ENCODE measurements at regions not wholly inside any gene's neighbourhood (a gene's known extent, or its start where the extent isn't known, plus 50 kb on each side); places are given as distances from the start of the nearest gene placed in this dataset.
"Not testable (repeated sequence)": the region's sequence is repeated elsewhere in the genome, so short reads cannot be mapped to it uniquely, and the experiment has no call there.

GRCh38 chr12:115294453-115295133, 610.6 kb upstream of the TBX3 start:
- no peak overlapping the region for H3K4me3 ChIP-seq
- H3K27ac ChIP-seq: no peak overlapping the region
- no peak for TF ChIP-seq CTCF (IDR thresholded peaks at IDR 0.05)
- no peak for DNase-seq (ENCODE audit: low spot score)

GRCh38 chr12:115285429-115285828, 601.5 kb upstream of the TBX3 start:
- not testable (repeated sequence) for H3K4me3 ChIP-seq; DNase-seq (ENCODE audit: low spot score); H3K27ac ChIP-seq

- no peak for DNase-seq (ENCODE audit: low spot score)
- no peak overlapping the region for H3K27ac ChIP-seq
- H3K4me3 ChIP-seq: no peak overlapping the region
- no peak for TF ChIP-seq CTCF (IDR thresholded peaks at IDR 0.05)
These were observed 589.5 kb upstream of the TBX3 start for GRCh38 chr12:115273456-115273855.

- no peak overlapping the region for H3K27ac ChIP-seq
These were observed 584.5 kb upstream of the TBX3 start for GRCh38 chr12:115268451-115268850.

GRCh38 chr12:115267891-115268290, 583.9 kb upstream of the TBX3 start:
- no peak for DNase-seq (ENCODE audit: low spot score)
- no peak overlapping the region for H3K27ac ChIP-seq
- H3K4me3 ChIP-seq: no peak overlapping the region
- TF ChIP-seq CTCF (IDR thresholded peaks at IDR 0.05): no peak

More at GRCh38 chr12:115268451-115268850, 584.5 kb upstream of the TBX3 start:
- no peak for DNase-seq (ENCODE audit: low spot score)
- no peak for TF ChIP-seq CTCF (IDR thresholded peaks at IDR 0.05)
- no peak overlapping the region for H3K4me3 ChIP-seq

GRCh38 chr12:115267464-115267863, 583.5 kb upstream of the TBX3 start:
- no peak for TF ChIP-seq CTCF (IDR thresholded peaks at IDR 0.05)
- Histone ChIP-seq H3K27ac (no peak overlapping the region), H3K4me3 (no peak overlapping the region)
- no peak for DNase-seq (ENCODE audit: low spot score)

GRCh38 chr12:115264605-115265004, 580.6 kb upstream of the TBX3 start:
- TF ChIP-seq CTCF (IDR thresholded peaks at IDR 0.05): no peak
- no peak overlapping the region for H3K4me3 ChIP-seq
- H3K27ac ChIP-seq: no peak overlapping the region
- no peak for DNase-seq (ENCODE audit: low spot score)

Measured in coronary artery (tissue), 2 donors.